ENCODE measurements at regions not wholly inside any gene's neighbourhood (a gene's known extent, or its start where the extent isn't known, plus 50 kb on each side); places are given as distances from the start of the nearest gene placed in this dataset.
"Not testable (repeated sequence)": the region's sequence is repeated elsewhere in the genome, so short reads cannot be mapped to it uniquely, and the experiment has no call there.

GRCh38 chr16:80896776-80897175, 92.4 kb upstream of the CDYL2 start:
- Histone ChIP-seq H3K27ac (no peak overlapping the region), H3K36me3 (no peaks in the 10 kb centered on the region), H3K4me3 (no peak overlapping the region), H3K27me3 (no peaks in the 10 kb centered on the region), H3K4me1 (ENCODE audit: low read depth) (no peaks in the 10 kb centered on the region), H3K9me3 (ENCODE audit: low read depth) (no peaks in the 10 kb centered on the region)
- DNase-seq (ENCODE audit: low read depth in 1 of 2, low spot score in 1 of 2) = no peak
- no peak for TF ChIP-seq CTCF (IDR thresholded peaks at IDR 0.05; ENCODE audit: low read depth, low read length)

GRCh38 chr16:80894091-80894490, 89.7 kb upstream of the CDYL2 start:
- TF ChIP-seq CTCF (IDR thresholded peaks at IDR 0.05; ENCODE audit: low read depth, low read length) = no peak

GRCh38 chr16:80893686-80894085, 89.3 kb upstream of the CDYL2 start:
- Histone ChIP-seq H3K27ac (no peak overlapping the region), H3K4me3 (no peak overlapping the region), H3K4me1 (ENCODE audit: low read depth) (no peaks in the 10 kb centered on the region), H3K27me3 (no peaks in the 10 kb centered on the region), H3K36me3 (no peaks in the 10 kb centered on the region), H3K9me3 (ENCODE audit: low read depth) (no peaks in the 10 kb centered on the region)
- TF ChIP-seq CTCF (IDR thresholded peaks at IDR 0.05; ENCODE audit: low read depth, low read length) = no peak
- DNase-seq (ENCODE audit: low read depth in 1 of 2, low spot score in 1 of 2) = no peak

More at GRCh38 chr16:80894091-80894490, 89.7 kb upstream of the CDYL2 start:
- H3K9me3 ChIP-seq (ENCODE audit: low read depth) = no peaks in the 10 kb centered on the region
- no peaks in the 10 kb centered on the region for H3K36me3 ChIP-seq
- no peaks in the 10 kb centered on the region for H3K4me1 ChIP-seq (ENCODE audit: low read depth)
- peak in 1 of 2 donors; percentile 63 for DNase-seq (ENCODE audit: low read depth in 1 of 2, low spot score in 1 of 2)
- H3K27ac ChIP-seq = no peak overlapping the region
- no peaks in the 10 kb centered on the region for H3K27me3 ChIP-seq
- no peak overlapping the region for H3K4me3 ChIP-seq

- H3K27me3 ChIP-seq; H3K4me1 ChIP-seq (ENCODE audit: low read depth); DNase-seq (ENCODE audit: low read depth in 1 of 2, low spot score in 1 of 2); H3K27ac ChIP-seq; H3K36me3 ChIP-seq; H3K4me3 ChIP-seq; H3K9me3 ChIP-seq (ENCODE audit: low read depth): not testable (repeated sequence)
Measured at GRCh38 chr16:80892395-80892794, 88.0 kb upstream of the CDYL2 start.

- no peak for DNase-seq (ENCODE audit: low read depth in 1 of 2, low spot score in 1 of 2)
- Histone ChIP-seq H3K9me3 (ENCODE audit: low read depth) (no peaks in the 10 kb centered on the region), H3K27me3 (no peaks in the 10 kb centered on the region), H3K36me3 (no peaks in the 10 kb centered on the region), H3K27ac (no peak overlapping the region), H3K4me3 (no peak overlapping the region), H3K4me1 (ENCODE audit: low read depth) (no peaks in the 10 kb centered on the region)
- TF ChIP-seq CTCF (IDR thresholded peaks at IDR 0.05; ENCODE audit: low read depth, low read length) = no peak
Measured at GRCh38 chr16:80889779-80890359, 85.5 kb upstream of the CDYL2 start.

GRCh38 chr16:80887062-80887461, 82.7 kb upstream of the CDYL2 start:
- Histone ChIP-seq H3K4me3 (no peak overlapping the region), H3K36me3 (no peaks in the 10 kb centered on the region), H3K4me1 (ENCODE audit: low read depth) (no peaks in the 10 kb centered on the region), H3K9me3 (ENCODE audit: low read depth) (no peaks in the 10 kb centered on the region), H3K27ac (no peak overlapping the region), H3K27me3 (peaks cover 3% of the 10 kb centered on the region)
- TF ChIP-seq CTCF (IDR thresholded peaks at IDR 0.05; ENCODE audit: low read depth, low read length) = no peak
- no peak for DNase-seq (ENCODE audit: low read depth in 1 of 2, low spot score in 1 of 2)
